ENCODE measurements at regions not wholly inside any gene's neighbourhood (a gene's known extent, or its start where the extent isn't known, plus 50 kb on each side); places are given as distances from the start of the nearest gene placed in this dataset.

GRCh38 chr12:68470664-68471328 lies 138.6 kb upstream of the MDM1 start:
- no peak for TF ChIP-seq POLR2A (IDR thresholded peaks at IDR 0.05; ENCODE audit: low read length)
- TF ChIP-seq GATA1 (IDR thresholded peaks at IDR 0.05; ENCODE audit: low read depth, low read length) = no peak

Measured in erythroblast (primary cell).